Neuronal stem cell (in vitro differentiated cells): ENCODE measurements at regions not wholly inside any gene's neighbourhood (a gene's known extent, or its start where the extent isn't known, plus 50 kb on each side); places are given as distances from the start of the nearest gene placed in this dataset.

Experiments
- DNase-seq: peaks from one replicate; pipeline ENCODE4 v3.0.0-alpha.2; 2013; ENCODE audit warnings: low spot score
- H2AFZ ChIP-seq: one replicate; pipeline ENCODE4 v1.6.1; 2013; ENCODE audit warnings: mild to moderate bottlenecking, low read length, inconsistent platforms
- H2AK5ac ChIP-seq: 2 replicates; pipeline ENCODE4 v1.6.1; 2013; ENCODE audit warnings: low read depth, mild to moderate bottlenecking, inconsistent platforms, low read length, moderate library complexity, mixed read lengths
- H2BK120ac ChIP-seq: 2 replicates; pipeline ENCODE4 v1.6.1; 2013; ENCODE audit warnings: low read depth, mild to moderate bottlenecking, inconsistent platforms, low read length, moderate library complexity, mixed read lengths
- H2BK12ac ChIP-seq: one replicate; pipeline ENCODE4 v1.6.1; 2013; ENCODE audit warnings: low read length, inconsistent platforms
- H2BK15ac ChIP-seq: 2 replicates; pipeline ENCODE4 v1.6.1; 2013; ENCODE audit warnings: mild to moderate bottlenecking, low read length, inconsistent platforms, mixed read lengths
- H2BK5ac ChIP-seq: one replicate; pipeline ENCODE4 v1.6.1; 2013; ENCODE audit warnings: inconsistent platforms, mild to moderate bottlenecking, low read length, moderate library complexity
- H3K14ac ChIP-seq: one replicate; pipeline ENCODE4 v1.6.1; 2013; ENCODE audit warnings: low read length, inconsistent platforms
- H3K18ac ChIP-seq: 2 replicates; pipeline ENCODE4 v1.6.1; 2013; ENCODE audit warnings: low read length, inconsistent platforms
- H3K23ac ChIP-seq: 2 replicates; pipeline ENCODE4 v1.6.1; 2013; ENCODE audit warnings: low read depth, mild to moderate bottlenecking, mixed read lengths, low read length, inconsistent platforms; ENCODE audit not compliant: poor library complexity
- H3K27ac ChIP-seq: replicated peaks from 3 replicates; pipeline ENCODE4 v1.5.1; 2013; ENCODE audit warnings: low read length, inconsistent platforms
- H3K27me3 ChIP-seq, 3 experiments: 2 replicates each; pipeline ENCODE4 v1.6.1; 2013; ENCODE audit warnings: low read length in 3 of 3, mild to moderate bottlenecking in 2 of 3, inconsistent platforms in 1 of 3, low read depth in 1 of 3, mixed read lengths in 1 of 3, moderate library complexity in 1 of 3; ENCODE audit not compliant: control insufficient read depth in 3 of 3, insufficient read depth in 3 of 3
- H3K36me3 ChIP-seq, 2 donors: replicated peaks in 1 of 2; 2 replicates each; pipeline ENCODE4 v1.6.1; 2013; ENCODE audit warnings: low read length in 2 of 2; ENCODE audit not compliant: control insufficient read depth in 2 of 2, insufficient read depth in 2 of 2
- H3K4ac ChIP-seq: 2 replicates; pipeline ENCODE4 v1.6.1; 2013; ENCODE audit warnings: inconsistent platforms, mild to moderate bottlenecking, low read length, moderate library complexity
- H3K4me1 ChIP-seq, 2 donors: 1 replicate in 1 of 2; 2 replicates in 1 of 2; pipeline ENCODE4 v1.6.1; 2013; ENCODE audit warnings: low read length in 2 of 2, low read depth in 1 of 2; ENCODE audit not compliant: control insufficient read depth in 2 of 2, insufficient read depth in 1 of 2
- H3K4me2 ChIP-seq: one replicate; pipeline ENCODE4 v1.6.1; 2013; ENCODE audit warnings: mild to moderate bottlenecking, low read length, inconsistent platforms; ENCODE audit not compliant: insufficient read depth, poor library complexity, severe bottlenecking
- H3K4me3 ChIP-seq, 2 donors: 2 replicates each; pipeline ENCODE4 v1.5.1; 2013; ENCODE audit warnings: low read length in 2 of 2, mild to moderate bottlenecking in 2 of 2, inconsistent platforms in 1 of 2, moderate library complexity in 1 of 2
- H3K79me1 ChIP-seq: one replicate; pipeline ENCODE4 v1.6.1; 2013; ENCODE audit warnings: low read depth, mild to moderate bottlenecking, inconsistent platforms, low read length, moderate library complexity
- H3K9ac ChIP-seq: one replicate; pipeline ENCODE4 v1.6.1; 2013; ENCODE audit warnings: mild to moderate bottlenecking, low read depth, low read length, inconsistent platforms; ENCODE audit not compliant: poor library complexity
- H3K9me3 ChIP-seq, 2 donors: replicated peaks in 1 of 2; 2 replicates each; pipeline versions ENCODE3 to v1.6.1; 2013; ENCODE audit warnings: low read length in 2 of 2, mild to moderate bottlenecking in 2 of 2, inconsistent platforms in 1 of 2, low read depth in 1 of 2, mixed read lengths in 1 of 2, moderate library complexity in 1 of 2; ENCODE audit not compliant: control insufficient read depth in 2 of 2, insufficient read depth in 1 of 2
- H4K8ac ChIP-seq: one replicate; pipeline ENCODE4 v1.6.1; 2013; ENCODE audit warnings: low read depth, mild to moderate bottlenecking, inconsistent platforms, low read length, moderate library complexity
- H4K91ac ChIP-seq: one replicate; pipeline ENCODE4 v1.6.1; 2013; ENCODE audit warnings: low read length, low read depth, mild to moderate bottlenecking, inconsistent platforms; ENCODE audit not compliant: poor library complexity
- WGBS, 2 donors: extraction: QIAGEN DNeasy Blood & Tissue Kit; methylation state at CpG; one replicate each; pipeline ENCODE4 v1.1.7; 2013; ENCODE audit warnings: missing lambda C conversion rate in 2 of 2, mixed read lengths in 1 of 2; ENCODE audit not compliant: insufficient read length in 2 of 2, insufficient replicate concordance in 1 of 2; ENCODE audit errors: extremely low coverage in 2 of 2; 5-methylcytosine and 5-hydroxymethylcytosine counted together

GRCh38 chr17:74151551-74152315, 51.7 kb upstream of the RPL38 start:
- Histone ChIP-seq H3K27ac (no peak overlapping the region), H4K8ac (no peak overlapping the region), H2BK15ac (no peak overlapping the region), H2BK120ac (no peak overlapping the region), H3K27me3 (peaks cover 0 to 2% (median 0%) of the 10 kb centered on the region in 3 experiments), H3K4me1 (no peaks in the 10 kb centered on the region), H2BK5ac (peak overlapping the region; percentile 15), H3K4ac (no peak overlapping the region), H2AFZ (no peak overlapping the region), H3K36me3 (no peaks in the 10 kb centered on the region), H3K4me3 (no peak overlapping the region), H3K79me1 (no peaks in the 10 kb centered on the region), H3K18ac (peak overlapping the region; percentile 49), H3K23ac (no peak overlapping the region), H2BK12ac (no peak overlapping the region), H4K91ac (no peak overlapping the region), H3K9me3 (no peaks in the 10 kb centered on the region), H3K4me2 (no peak overlapping the region), H2AK5ac (no peak overlapping the region), H3K9ac (no peak overlapping the region), H3K14ac (no peak overlapping the region)
- DNase-seq, result no peak
- no CpG with 5 or more reads among the region's 18 CpGs for WGBS, 2 donors

- no peaks in the 10 kb centered on the region for H3K27me3 ChIP-seq
- H3K4me2 ChIP-seq, result no peak overlapping the region
- no peak overlapping the region for H3K23ac ChIP-seq
- H3K9ac ChIP-seq, result no peak overlapping the region
- H3K9me3 ChIP-seq, result peaks cover 0 to 2% of the 10 kb centered on the region in 2 donors
- H2BK120ac ChIP-seq, result no peak overlapping the region
- no peaks in the 10 kb centered on the region for H3K79me1 ChIP-seq
- no peak for DNase-seq
- H3K18ac ChIP-seq, result no peak overlapping the region
- H4K8ac ChIP-seq, result no peak overlapping the region
- H2BK12ac ChIP-seq, result no peak overlapping the region
- no peak overlapping the region for H2BK15ac ChIP-seq
- H3K27ac ChIP-seq, result no peak overlapping the region
- H2AK5ac ChIP-seq, result no peak overlapping the region
- H3K14ac ChIP-seq, result no peak overlapping the region
- no peak overlapping the region for H2AFZ ChIP-seq
- no peaks in the 10 kb centered on the region for H3K4me1 ChIP-seq
- no peak overlapping the region for H3K4ac ChIP-seq
- H3K36me3 ChIP-seq, result no peaks in the 10 kb centered on the region
- no peak overlapping the region for H4K91ac ChIP-seq
- no peak overlapping the region for H3K4me3 ChIP-seq
- H2BK5ac ChIP-seq, result peak overlapping the region; percentile 15
- WGBS, 2 donors, result no CpG with 5 or more reads among the region's 12 CpGs
These were observed 50.7 kb upstream of the RPL38 start for GRCh38 chr17:74152591-74153455.

DNA sequence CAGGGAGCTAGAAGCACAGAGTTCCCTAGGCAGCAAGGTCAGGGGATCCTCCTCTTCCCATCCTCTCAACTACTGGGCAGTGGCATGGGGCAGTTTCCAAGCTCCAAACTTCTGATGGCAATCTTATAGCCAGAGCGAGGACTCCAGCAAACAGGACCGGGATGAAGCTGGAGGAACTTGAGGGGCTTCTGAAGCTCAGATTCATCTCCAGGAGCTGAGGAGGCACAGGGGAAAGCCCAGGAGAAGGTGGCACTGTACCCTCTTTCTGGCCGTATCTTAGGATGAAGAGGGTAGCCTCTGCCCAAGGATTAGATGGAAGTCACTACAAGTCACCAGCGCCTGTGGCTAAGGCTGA, 50.0 kb upstream of the RPL38 start:
- H3K79me1 ChIP-seq, result no peaks in the 10 kb centered on the region
- no peak for DNase-seq
- H3K9ac ChIP-seq, result no peak overlapping the region
- WGBS, 2 donors, result no CpG with 5 or more reads among the region's 4 CpGs
- no peak overlapping the region for H3K14ac ChIP-seq
- no peak overlapping the region for H3K27ac ChIP-seq
- no peak overlapping the region for H3K18ac ChIP-seq
- no peak overlapping the region for H3K23ac ChIP-seq
- H3K4me3 ChIP-seq, result no peak overlapping the region
- no peak overlapping the region for H3K4me2 ChIP-seq
- H3K9me3 ChIP-seq, result peaks cover 0 to 2% of the 10 kb centered on the region in 2 donors
- no peak overlapping the region for H2BK15ac ChIP-seq
- no peak overlapping the region for H2AFZ ChIP-seq
- no peak overlapping the region for H2BK12ac ChIP-seq
- H3K36me3 ChIP-seq, result no peaks in the 10 kb centered on the region
- H3K4me1 ChIP-seq, result no peaks in the 10 kb centered on the region
- H4K8ac ChIP-seq, result no peak overlapping the region
- H3K27me3 ChIP-seq, result no peaks in the 10 kb centered on the region
- H2BK120ac ChIP-seq, result no peak overlapping the region
- no peak overlapping the region for H2BK5ac ChIP-seq
- no peak overlapping the region for H4K91ac ChIP-seq
- H3K4ac ChIP-seq, result no peak overlapping the region
- H2AK5ac ChIP-seq, result no peak overlapping the region
